Fibroblast of villous mesenchyme (primary cell): ENCODE measurements at regions not wholly inside any gene's neighbourhood (a gene's known extent, or its start where the extent isn't known, plus 50 kb on each side); places are given as distances from the start of the nearest gene placed in this dataset.

Source experiments
- DNase-seq: peaks from one replicate; pipeline ENCODE4 v3.0.0-alpha.2; 2010; ENCODE audit warnings: low read depth
- H3K4me3 ChIP-seq: 2 replicates; pipeline ENCODE4 v1.5.1; 2011; ENCODE audit warnings: low read depth, mild to moderate bottlenecking, low read length
- TF ChIP-seq, protein P1 (sequence below): IDR thresholded peaks from 2 replicates; pipeline ENCODE4 v1.5.1; 2012; ENCODE audit warnings: low read depth, mild to moderate bottlenecking, low read length; ENCODE audit not compliant: insufficient read depth

- no peak for DNase-seq
- TF ChIP-seq, protein P1, sequence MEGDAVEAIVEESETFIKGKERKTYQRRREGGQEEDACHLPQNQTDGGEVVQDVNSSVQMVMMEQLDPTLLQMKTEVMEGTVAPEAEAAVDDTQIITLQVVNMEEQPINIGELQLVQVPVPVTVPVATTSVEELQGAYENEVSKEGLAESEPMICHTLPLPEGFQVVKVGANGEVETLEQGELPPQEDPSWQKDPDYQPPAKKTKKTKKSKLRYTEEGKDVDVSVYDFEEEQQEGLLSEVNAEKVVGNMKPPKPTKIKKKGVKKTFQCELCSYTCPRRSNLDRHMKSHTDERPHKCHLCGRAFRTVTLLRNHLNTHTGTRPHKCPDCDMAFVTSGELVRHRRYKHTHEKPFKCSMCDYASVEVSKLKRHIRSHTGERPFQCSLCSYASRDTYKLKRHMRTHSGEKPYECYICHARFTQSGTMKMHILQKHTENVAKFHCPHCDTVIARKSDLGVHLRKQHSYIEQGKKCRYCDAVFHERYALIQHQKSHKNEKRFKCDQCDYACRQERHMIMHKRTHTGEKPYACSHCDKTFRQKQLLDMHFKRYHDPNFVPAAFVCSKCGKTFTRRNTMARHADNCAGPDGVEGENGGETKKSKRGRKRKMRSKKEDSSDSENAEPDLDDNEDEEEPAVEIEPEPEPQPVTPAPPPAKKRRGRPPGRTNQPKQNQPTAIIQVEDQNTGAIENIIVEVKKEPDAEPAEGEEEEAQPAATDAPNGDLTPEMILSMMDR, result no peak
- no peak overlapping the region for H3K4me3 ChIP-seq
Measured at GRCh38 chr9:103617046-103617445, 477.1 kb upstream of the SMC2 start.

DNA sequence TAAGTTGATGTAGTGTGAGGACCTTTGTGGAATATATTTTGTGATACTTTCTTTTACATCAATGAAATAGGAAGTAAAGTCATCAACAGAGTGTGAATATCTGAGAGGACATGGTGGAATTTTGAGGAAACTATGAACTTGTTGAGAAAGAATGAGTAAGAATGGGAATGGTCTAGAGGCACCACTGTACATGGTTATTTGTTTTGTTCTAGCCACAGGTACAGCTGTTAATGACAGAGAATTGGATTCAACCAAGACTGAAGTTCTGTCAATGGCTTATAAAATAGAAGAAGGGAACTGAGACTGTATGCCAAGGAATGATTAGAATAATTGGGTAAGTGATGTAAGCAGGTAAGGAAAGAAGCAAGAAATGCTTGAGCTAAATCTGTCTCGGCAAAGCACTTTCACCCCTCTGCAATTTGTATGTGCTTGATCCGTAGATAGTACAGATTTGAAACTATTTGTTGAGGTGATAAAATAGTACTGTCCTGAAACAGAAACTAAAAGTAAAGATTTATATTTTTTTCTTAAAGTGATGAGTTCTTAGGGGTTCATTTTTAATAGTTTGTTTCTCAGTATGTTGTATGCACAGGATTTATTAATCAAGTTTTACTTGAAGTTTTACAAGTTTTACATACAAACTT, 468.8 kb upstream of the SMC2 start:
- no peak overlapping the region for H3K4me3 ChIP-seq
- TF ChIP-seq, protein P1, result no peak
- no peak for DNase-seq

DNA sequence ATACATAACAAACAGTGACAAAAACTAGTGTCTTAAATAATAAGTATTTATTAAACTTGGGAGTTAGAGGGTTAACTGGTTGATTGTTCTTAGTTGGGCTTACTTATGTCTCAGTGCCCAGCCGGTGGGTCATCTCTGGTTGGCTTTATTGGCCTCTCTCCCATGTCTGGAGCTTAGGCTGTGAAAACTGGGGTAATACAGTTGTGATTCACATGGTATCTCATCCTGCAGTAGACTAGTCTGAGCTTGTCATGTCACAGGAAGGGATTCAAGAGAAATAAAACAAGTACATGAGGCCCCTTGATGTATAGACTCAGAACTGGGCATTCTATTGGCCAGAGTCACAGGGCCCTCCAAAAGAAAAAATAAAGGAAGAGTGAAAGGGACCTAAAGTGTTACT, 466.4 kb upstream of the SMC2 start:
- no peak for DNase-seq
- no peak overlapping the region for H3K4me3 ChIP-seq
- TF ChIP-seq, protein P1, result no peak

GRCh38 chr9:103649086-103649485, 445.0 kb upstream of the SMC2 start:
- TF ChIP-seq, protein P1, result no peak
- H3K4me3 ChIP-seq, result no peak overlapping the region
- no peak for DNase-seq

DNA sequence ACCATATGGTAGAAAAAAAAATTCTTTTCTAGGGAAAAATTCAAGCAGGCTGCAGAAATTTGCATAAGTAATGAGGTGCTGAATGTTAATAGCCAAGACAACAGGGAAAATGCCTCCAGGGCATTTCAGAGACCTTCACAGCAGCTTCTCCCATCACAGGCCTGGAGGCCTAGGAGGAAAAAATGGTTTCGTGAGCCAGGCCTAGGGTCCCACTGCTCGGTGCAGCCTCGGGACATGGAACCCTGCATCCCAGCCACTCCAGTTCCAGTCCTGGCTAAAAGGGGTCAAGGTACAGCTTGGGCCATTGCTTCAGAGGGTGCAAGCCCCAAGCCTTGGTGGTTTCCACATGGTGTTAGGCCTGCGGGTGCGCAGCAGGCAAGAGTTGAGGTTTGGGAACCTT, 436.0 kb upstream of the SMC2 start:
- no peak for DNase-seq
- TF ChIP-seq, protein P1, result no peak
- no peak overlapping the region for H3K4me3 ChIP-seq

GRCh38 chr9:103660830-103661229, 433.3 kb upstream of the SMC2 start:
- TF ChIP-seq, protein P1, result no peak
- no peak for DNase-seq
- no peak overlapping the region for H3K4me3 ChIP-seq

DNA sequence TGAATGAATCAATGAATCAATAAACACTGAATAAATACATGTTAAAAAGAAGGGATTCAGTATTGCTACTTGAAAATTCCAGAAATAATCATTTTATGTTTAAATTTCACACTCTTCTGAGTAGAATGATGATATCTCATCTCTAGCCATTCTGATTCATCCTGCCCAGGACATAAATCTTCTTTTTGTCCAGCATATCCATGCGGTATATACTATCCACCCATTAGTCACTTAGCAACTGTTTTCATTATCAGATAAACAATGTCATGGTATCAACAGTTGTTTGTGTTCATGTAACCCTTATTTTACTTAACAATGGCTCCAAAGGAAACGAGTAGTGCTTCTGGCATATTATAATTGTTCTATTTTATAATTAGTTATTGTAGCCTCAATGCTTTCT, 432.4 kb upstream of the SMC2 start:
- H3K4me3 ChIP-seq, result no peak overlapping the region
- TF ChIP-seq, protein P1, result no peak
- no peak for DNase-seq
